Activated naive CD4-positive, alpha-beta T cell treated with anti-CD3 and anti-CD28 coated beads, Interleukin-2, amount 50 U/mL, for 72 hours (primary cell): ENCODE measurements at regions not wholly inside any gene's neighbourhood (a gene's known extent, or its start where the extent isn't known, plus 50 kb on each side); places are given as distances from the start of the nearest gene placed in this dataset.

ENCODE experiments used
- ATAC-seq, 2 donors: fragments of 150-1000 bp; cut with Tn5 transposase; 2 replicates each; pipeline ENCODE4 v1.10.0; 2021; ENCODE audit warnings: mild to moderate bottlenecking in 2 of 2, moderate library complexity in 2 of 2
- DNase-seq, 2 donors: peaks; one replicate each; pipeline ENCODE4 v3.0.0; 2021 to 2022; ENCODE audit warnings: low spot score in 2 of 2
- H3K27ac Mint-ChIP-seq, 2 donors: one replicate each; pipeline ENCODE4 v1.8.0; 2022; ENCODE audit warnings: mild to moderate bottlenecking in 2 of 2, mixed read lengths in 2 of 2
- H3K36me3 Mint-ChIP-seq, 2 donors: one replicate each; pipeline ENCODE4 v1.8.0; 2022; ENCODE audit warnings: mixed read lengths in 2 of 2
- H3K9me3 Mint-ChIP-seq, 2 donors: one replicate each; pipeline ENCODE4 v1.8.0; 2022; ENCODE audit warnings: mixed read lengths in 2 of 2

- H3K36me3 Mint-ChIP-seq: peaks cover 13 to 28% of the 10 kb centered on the region in 2 donors
- DNase-seq (no peak), ATAC-seq (no peak)
- H3K27ac Mint-ChIP-seq: no peak overlapping the region
- H3K9me3 Mint-ChIP-seq: peaks cover 24 to 36% of the 10 kb centered on the region in 2 donors
Observed at GRCh38 chr11:95531116-95531515, 258.5 kb downstream of the FAM76B start.

- ATAC-seq (no peak), DNase-seq (no peak)
- Mint-ChIP-seq H3K9me3 (peaks cover 0 to 4% of the 10 kb centered on the region in 2 donors), H3K36me3 (peaks cover 0 to 4% of the 10 kb centered on the region in 2 donors), H3K27ac (no peak overlapping the region)
Observed at GRCh38 chr11:95524314-95525036, 265.1 kb downstream of the FAM76B start.

- DNase-seq (no peak), ATAC-seq (no peak)
- Mint-ChIP-seq H3K9me3 (peaks cover 0 to 4% of the 10 kb centered on the region in 2 donors), H3K27ac (no peak overlapping the region), H3K36me3 (peaks cover 0 to 4% of the 10 kb centered on the region in 2 donors)
Observed at GRCh38 chr11:95522874-95523273, 266.7 kb downstream of the FAM76B start.

GRCh38 chr11:95521862-95522261, 267.7 kb downstream of the FAM76B start:
- H3K27ac Mint-ChIP-seq: no peak overlapping the region
- DNase-seq (no peak), ATAC-seq (no peak)
- peaks cover 0 to 4% of the 10 kb centered on the region in 2 donors for H3K36me3 Mint-ChIP-seq
- H3K9me3 Mint-ChIP-seq: peaks cover 0 to 4% of the 10 kb centered on the region in 2 donors

DNA sequence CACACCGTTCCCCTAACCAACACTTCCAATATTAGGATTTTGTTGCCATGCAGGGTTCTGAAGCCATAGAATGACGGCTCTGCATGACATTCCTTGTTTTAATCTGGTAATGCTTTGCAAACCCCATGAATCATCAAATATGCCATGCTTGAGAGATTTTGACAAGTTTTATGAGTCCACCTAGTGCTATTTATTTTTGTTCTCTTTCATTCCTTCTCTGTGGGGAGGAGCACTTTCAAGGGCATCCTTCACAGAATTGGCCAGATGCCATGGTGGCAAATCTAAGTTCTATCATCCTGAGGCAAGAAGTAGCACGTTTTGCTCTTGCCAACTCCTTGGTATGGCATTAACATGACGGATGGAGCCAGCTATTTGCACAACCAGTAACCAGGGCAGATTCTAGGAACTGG, 268.4 kb downstream of the FAM76B start:
- Mint-ChIP-seq H3K36me3 (peaks cover 0 to 1% of the 10 kb centered on the region in 2 donors), H3K9me3 (peaks cover 0 to under 1% of the 10 kb centered on the region in 2 donors)
- ATAC-seq: no peak

DNA sequence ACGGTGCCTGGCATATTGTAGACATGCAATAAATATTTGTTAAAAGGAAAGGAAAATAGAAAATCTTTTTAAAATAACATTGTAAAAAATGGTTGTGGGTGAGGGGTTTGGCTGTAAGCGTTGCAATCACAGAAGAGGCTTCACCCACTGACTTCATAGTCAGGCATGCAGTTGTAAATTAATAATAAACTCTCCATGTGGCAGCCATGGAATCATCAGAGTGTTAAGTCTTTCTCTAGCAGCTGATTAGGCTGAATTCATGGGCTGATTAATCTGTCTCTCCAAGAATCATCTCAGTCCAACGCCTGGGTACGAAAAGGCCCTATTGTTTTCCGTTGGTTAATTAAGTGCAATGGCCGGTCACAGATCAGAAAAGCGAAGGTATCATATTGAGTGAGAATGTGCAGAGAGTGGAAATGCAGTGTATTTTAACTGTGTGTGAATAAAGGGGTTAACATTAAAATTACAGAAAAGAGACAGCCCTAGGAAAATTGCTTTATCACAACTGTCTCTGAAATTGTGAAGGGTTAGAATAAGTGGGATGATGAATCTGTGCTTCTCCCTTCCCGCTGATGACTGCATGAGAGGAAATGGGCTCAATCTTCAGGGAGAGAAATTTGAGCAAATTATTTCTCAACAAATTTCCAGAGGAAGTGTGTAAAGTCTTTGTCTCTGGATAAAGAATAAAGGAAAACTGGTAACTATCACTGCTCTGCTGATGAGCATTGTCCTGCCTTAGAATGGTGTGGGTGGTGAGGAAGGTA, 269.0 kb downstream of the FAM76B start:
- no peaks in the 10 kb centered on the region for H3K36me3 Mint-ChIP-seq
- no peak overlapping the region for H3K27ac Mint-ChIP-seq
- no peak for DNase-seq
- ATAC-seq: no peak
- H3K9me3 Mint-ChIP-seq: no peaks in the 10 kb centered on the region

More for the DNA sequence above, 268.4 kb downstream of the FAM76B start:
- no peak for DNase-seq
- no peak overlapping the region for H3K27ac Mint-ChIP-seq

- DNase-seq (no peak), ATAC-seq (no peak)
- H3K36me3 Mint-ChIP-seq: no peaks in the 10 kb centered on the region
- no peaks in the 10 kb centered on the region for H3K9me3 Mint-ChIP-seq
- H3K27ac Mint-ChIP-seq: no peak overlapping the region
Observed at GRCh38 chr11:95519912-95520311, 269.7 kb downstream of the FAM76B start.

- ATAC-seq: no peak
- peaks cover 0 to 4% of the 10 kb centered on the region in 2 donors for H3K9me3 Mint-ChIP-seq
- no peak overlapping the region for H3K27ac Mint-ChIP-seq
- no peaks in the 10 kb centered on the region for H3K36me3 Mint-ChIP-seq
- DNase-seq: no peak
Observed at GRCh38 chr11:95517453-95517852, 272.1 kb downstream of the FAM76B start.

- no peaks in the 10 kb centered on the region for H3K36me3 Mint-ChIP-seq
- peaks cover 0 to 4% of the 10 kb centered on the region in 2 donors for H3K9me3 Mint-ChIP-seq
- ATAC-seq: no peak
- no peak overlapping the region for H3K27ac Mint-ChIP-seq
- no peak for DNase-seq
Observed at GRCh38 chr11:95516786-95517185, 272.8 kb downstream of the FAM76B start.

DNA sequence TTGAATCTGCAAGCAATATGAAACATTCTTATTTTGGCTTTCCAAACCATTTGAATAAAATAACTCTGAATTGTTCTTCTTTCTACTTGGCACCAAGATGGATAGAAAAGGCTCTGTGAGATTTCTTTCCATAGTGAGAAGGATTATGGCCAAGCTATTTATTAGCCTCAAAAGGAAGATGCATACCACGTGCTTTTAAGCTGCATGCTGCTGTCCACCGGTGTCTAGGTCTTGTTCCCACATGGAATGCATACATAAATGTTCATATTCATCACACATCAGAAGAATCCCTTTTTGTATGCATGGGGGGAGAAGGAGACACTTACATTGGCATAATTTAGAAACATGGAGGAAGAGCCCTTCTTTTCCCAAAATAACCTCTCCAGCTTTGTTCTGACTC, 273.4 kb downstream of the FAM76B start:
- DNase-seq (no peak), ATAC-seq (no peak)
- Mint-ChIP-seq H3K36me3 (no peaks in the 10 kb centered on the region), H3K9me3 (peaks cover 0 to 4% of the 10 kb centered on the region in 2 donors), H3K27ac (no peak overlapping the region)

DNA sequence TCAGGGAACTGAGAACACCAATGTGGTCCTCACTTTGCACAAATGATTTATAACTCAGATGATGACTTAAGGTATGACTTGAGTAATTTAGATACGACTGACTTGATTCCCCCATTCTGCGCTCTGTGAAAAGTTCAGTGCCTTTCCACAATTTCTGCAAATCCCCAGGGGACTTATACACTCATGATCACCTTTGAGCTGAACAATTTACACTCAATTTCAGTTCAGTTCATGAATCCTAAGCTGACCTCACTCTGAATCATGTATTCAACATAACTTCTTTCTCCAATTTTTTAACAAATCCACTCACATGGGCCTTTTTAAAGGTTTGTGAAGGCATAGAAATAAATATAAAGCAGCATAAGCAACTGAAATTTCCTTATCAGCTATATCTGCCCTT, 274.2 kb downstream of the FAM76B start:
- ATAC-seq (no peak), DNase-seq (no peak)
- Mint-ChIP-seq H3K36me3 (no peaks in the 10 kb centered on the region), H3K27ac (no peak overlapping the region), H3K9me3 (peaks cover 0 to 4% of the 10 kb centered on the region in 2 donors)

DNA sequence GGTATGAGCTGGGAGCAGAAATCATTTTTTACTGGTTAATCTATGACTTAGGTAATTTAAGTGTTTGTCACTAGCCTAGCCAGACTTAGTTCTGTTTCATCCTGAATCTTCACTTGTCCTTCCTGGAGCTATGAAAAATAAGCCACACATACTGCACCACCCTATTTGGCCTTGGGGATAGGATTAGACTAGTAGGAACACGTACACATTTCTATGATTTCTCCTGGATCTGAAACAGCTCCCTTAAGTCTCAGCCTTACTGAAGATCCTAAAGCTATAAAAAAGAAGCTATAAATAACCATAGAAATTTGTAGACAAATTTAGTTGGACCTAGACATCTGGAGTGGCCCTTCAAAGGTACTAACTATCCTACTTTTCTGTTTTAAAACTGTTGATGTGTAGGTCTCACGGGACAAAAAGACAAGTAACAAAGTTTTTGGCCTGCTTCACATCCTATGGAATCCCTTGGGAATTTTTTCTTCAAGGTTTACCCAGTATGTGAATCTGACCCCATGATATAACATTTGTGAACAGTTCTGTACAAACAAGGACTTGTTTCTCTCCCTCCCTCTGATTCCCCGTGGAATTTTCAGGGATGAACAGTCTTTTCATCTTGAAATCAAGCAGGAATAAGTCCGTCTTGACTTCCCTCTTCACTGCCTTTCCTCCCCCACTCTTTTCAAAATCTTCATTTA, 275.0 kb downstream of the FAM76B start:
- DNase-seq (no peak), ATAC-seq (no peak)
- Mint-ChIP-seq H3K36me3 (no peaks in the 10 kb centered on the region), H3K27ac (no peak overlapping the region), H3K9me3 (peaks cover 0 to 4% of the 10 kb centered on the region in 2 donors)

DNA sequence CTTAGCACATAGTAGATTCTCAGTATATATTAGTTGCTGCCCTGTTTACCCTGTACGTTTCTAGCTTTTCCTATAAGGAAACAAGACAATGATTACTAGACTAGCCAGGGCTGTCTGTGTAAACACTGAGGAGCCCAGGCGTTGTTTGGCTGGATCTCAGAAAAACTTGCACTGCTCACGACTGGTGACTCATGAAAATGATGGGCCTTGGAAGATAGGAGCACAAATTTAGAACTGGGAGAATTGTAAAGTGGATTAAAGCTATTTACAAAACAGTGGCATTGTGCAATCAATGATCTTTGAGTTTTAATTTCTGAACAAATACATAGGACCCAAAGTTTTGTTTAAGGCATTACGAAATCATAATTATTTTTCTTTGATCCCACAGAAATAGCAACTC, 276.9 kb downstream of the FAM76B start:
- ATAC-seq (no peak), DNase-seq (no peak)
- Mint-ChIP-seq H3K36me3 (no peaks in the 10 kb centered on the region), H3K9me3 (peaks cover 0 to 4% of the 10 kb centered on the region in 2 donors), H3K27ac (no peak overlapping the region)

GRCh38 chr11:95512177-95512576, 277.4 kb downstream of the FAM76B start:
- no peak overlapping the region for H3K27ac Mint-ChIP-seq
- H3K9me3 Mint-ChIP-seq: peaks cover 0 to 4% of the 10 kb centered on the region in 2 donors
- no peaks in the 10 kb centered on the region for H3K36me3 Mint-ChIP-seq
- DNase-seq (no peak), ATAC-seq (no peak)

DNA sequence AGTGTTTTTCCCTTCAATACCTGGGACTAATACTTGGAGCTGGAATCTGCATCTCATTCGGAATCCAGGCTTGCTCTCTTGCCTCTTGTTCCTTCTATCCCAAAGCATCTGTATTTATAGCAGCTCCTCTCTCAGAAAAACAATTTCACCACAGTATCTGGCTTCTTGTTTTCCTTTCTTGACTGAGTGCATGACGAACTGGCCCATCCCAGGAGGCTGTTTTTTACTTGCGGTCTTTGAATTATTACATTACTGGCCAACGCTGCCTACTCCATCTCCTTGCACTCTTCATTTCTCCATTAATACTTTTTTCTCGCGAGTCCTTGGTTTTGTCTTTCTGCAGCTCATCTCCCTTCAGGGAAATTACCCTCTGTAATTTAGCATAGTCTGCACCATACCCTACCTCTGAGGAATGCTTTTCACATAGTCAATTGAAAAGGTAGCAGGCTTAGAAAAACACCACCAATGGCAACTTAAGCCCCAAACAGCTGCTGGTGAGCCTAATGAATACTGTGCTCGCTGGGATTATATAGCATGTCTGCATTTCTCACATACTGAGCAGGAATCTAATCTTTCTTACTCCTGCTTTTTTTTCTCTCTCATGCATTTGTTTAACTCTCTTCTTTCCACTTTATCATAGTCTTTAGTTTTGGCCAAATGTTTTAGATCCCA, 277.4 kb upstream of the SESN3 start:
- no peak for DNase-seq
- Mint-ChIP-seq H3K27ac (no peak overlapping the region), H3K36me3 (peaks cover 0 to 6% of the 10 kb centered on the region in 2 donors), H3K9me3 (peaks cover 0 to 9% of the 10 kb centered on the region in 2 donors)
- no peak for ATAC-seq

- Mint-ChIP-seq H3K27ac (no peak overlapping the region), H3K9me3 (peaks cover 0 to 9% of the 10 kb centered on the region in 2 donors), H3K36me3 (peaks cover 0 to 6% of the 10 kb centered on the region in 2 donors)
- DNase-seq (no peak), ATAC-seq (no peak)
Observed at GRCh38 chr11:95507794-95508193, 276.8 kb upstream of the SESN3 start.

GRCh38 chr11:95506777-95507176, 275.8 kb upstream of the SESN3 start:
- DNase-seq (no peak), ATAC-seq (peak; percentile 40 to 71)
- Mint-ChIP-seq H3K9me3 (peaks cover 0 to 9% of the 10 kb centered on the region in 2 donors), H3K27ac (no peak overlapping the region), H3K36me3 (peaks cover 0 to 6% of the 10 kb centered on the region in 2 donors)
